Activated T-cell treated with anti-CD3 and anti-CD28 coated beads, Interleukin-2, amount 50 U/mL, for 72 hours (primary cell): ENCODE measurements at regions not wholly inside any gene's neighbourhood (a gene's known extent, or its start where the extent isn't known, plus 50 kb on each side); places are given as distances from the start of the nearest gene placed in this dataset.

Experiments used
- ATAC-seq, 2 donors: fragments of 150-1000 bp; cut with Tn5 transposase; replicated peaks in 1 of 2; 2 replicates each; pipeline ENCODE4 v1.10.0; 2021; ENCODE audit warnings: moderate library complexity in 2 of 2, mild to moderate bottlenecking in 1 of 2
- DNase-seq, 2 donors: peaks; one replicate each; pipeline ENCODE4 v3.0.0; 2021 to 2022; ENCODE audit warnings: mixed read lengths in 1 of 2
- H3K27ac Mint-ChIP-seq: one replicate; pipeline ENCODE4 v1.8.0; 2022; ENCODE audit warnings: mild to moderate bottlenecking, moderate library complexity, mixed read lengths
- H3K27me3 Mint-ChIP-seq: one replicate; pipeline ENCODE4 v1.8.0; 2022; ENCODE audit warnings: low read depth, mixed read lengths
- H3K36me3 Mint-ChIP-seq, 2 donors: one replicate each; pipeline ENCODE4 v1.8.0; 2022; ENCODE audit warnings: mixed read lengths in 2 of 2, mild to moderate bottlenecking in 1 of 2; ENCODE audit not compliant: insufficient read depth in 2 of 2
- H3K4me1 Mint-ChIP-seq: one replicate; pipeline ENCODE4 v1.8.0; 2022; ENCODE audit warnings: low read depth, mixed read lengths
- H3K4me3 Mint-ChIP-seq, 2 donors: one replicate each; pipeline ENCODE4 v1.8.0; 2022; ENCODE audit warnings: mild to moderate bottlenecking in 2 of 2, mixed read lengths in 2 of 2, moderate library complexity in 2 of 2
- H3K9me3 Mint-ChIP-seq, 2 donors: one replicate each; pipeline ENCODE4 v1.8.0; 2022; ENCODE audit warnings: mixed read lengths in 2 of 2

- Mint-ChIP-seq H3K27me3 (peaks cover 6% of the 10 kb centered on the region), H3K4me3 (no peak overlapping the region), H3K4me1 (no peaks in the 10 kb centered on the region), H3K36me3 (peaks cover 4 to 5% of the 10 kb centered on the region in 2 donors), H3K27ac (no peak overlapping the region), H3K9me3 (peaks cover 2 to 3% of the 10 kb centered on the region in 2 donors)
- ATAC-seq (no peak), DNase-seq (no peak)
Observed at GRCh38 chr2:173590276-173590861, 235.7 kb downstream of the CDCA7 start.

GRCh38 chr2:173593109-173593508 lies 238.4 kb downstream of the CDCA7 start:
- no peaks in the 10 kb centered on the region for H3K4me1 Mint-ChIP-seq
- no peak overlapping the region for H3K4me3 Mint-ChIP-seq
- peaks cover 2 to 3% of the 10 kb centered on the region in 2 donors for H3K9me3 Mint-ChIP-seq
- H3K36me3 Mint-ChIP-seq, result peaks cover 4 to 5% of the 10 kb centered on the region in 2 donors
- peaks cover 1% of the 10 kb centered on the region for H3K27me3 Mint-ChIP-seq
- ATAC-seq, result no peak
- H3K27ac Mint-ChIP-seq, result no peak overlapping the region
- DNase-seq, result no peak

- H3K27me3 Mint-ChIP-seq, result peaks cover 9% of the 10 kb centered on the region
- no peaks in the 10 kb centered on the region for H3K4me1 Mint-ChIP-seq
- no peak overlapping the region for H3K27ac Mint-ChIP-seq
- no peak for ATAC-seq
- peaks cover 3 to 4% of the 10 kb centered on the region in 2 donors for H3K9me3 Mint-ChIP-seq
- H3K4me3 Mint-ChIP-seq, result no peak overlapping the region
- H3K36me3 Mint-ChIP-seq, result peaks cover 4 to 5% of the 10 kb centered on the region in 2 donors
- no peak for DNase-seq
Observed at GRCh38 chr2:173596244-173596643, 241.6 kb downstream of the CDCA7 start.

GRCh38 chr2:173598525-173598924 lies 243.9 kb downstream of the CDCA7 start:
- peaks cover 3 to 4% of the 10 kb centered on the region in 2 donors for H3K9me3 Mint-ChIP-seq

GRCh38 chr2:173599821-173600359 lies 245.2 kb downstream of the CDCA7 start:
- no peaks in the 10 kb centered on the region for H3K36me3 Mint-ChIP-seq
- ATAC-seq (no peak), DNase-seq (no peak)
- no peak overlapping the region for H3K27ac Mint-ChIP-seq
- peaks cover 0 to 3% of the 10 kb centered on the region in 2 donors for H3K9me3 Mint-ChIP-seq
- peaks cover 9% of the 10 kb centered on the region for H3K27me3 Mint-ChIP-seq
- H3K4me3 Mint-ChIP-seq, result no peak overlapping the region
- H3K4me1 Mint-ChIP-seq, result no peaks in the 10 kb centered on the region

More at GRCh38 chr2:173598525-173598924, 243.9 kb downstream of the CDCA7 start:
- H3K27ac Mint-ChIP-seq, result no peak overlapping the region
- H3K27me3 Mint-ChIP-seq, result peaks cover 9% of the 10 kb centered on the region
- H3K4me3 Mint-ChIP-seq, result no peak overlapping the region
- no peaks in the 10 kb centered on the region for H3K4me1 Mint-ChIP-seq
- peaks cover 3 to 4% of the 10 kb centered on the region in 2 donors for H3K36me3 Mint-ChIP-seq
- no peak for DNase-seq
- no peak for ATAC-seq

- ATAC-seq, result no peak
- H3K9me3 Mint-ChIP-seq, result peaks cover 0 to 4% of the 10 kb centered on the region in 2 donors
Observed at GRCh38 chr2:173602153-173602795, 247.6 kb downstream of the CDCA7 start.

GRCh38 chr2:173605994-173606393 lies 251.3 kb downstream of the CDCA7 start:
- Mint-ChIP-seq H3K36me3 (no peaks in the 10 kb centered on the region), H3K27ac (no peak overlapping the region), H3K4me1 (no peaks in the 10 kb centered on the region), H3K4me3 (no peak overlapping the region), H3K9me3 (peaks cover 0 to 2% of the 10 kb centered on the region in 2 donors), H3K27me3 (peaks cover 32% of the 10 kb centered on the region)
- no peak for DNase-seq
- ATAC-seq, result no peak

More at GRCh38 chr2:173602153-173602795, 247.6 kb downstream of the CDCA7 start:
- no peaks in the 10 kb centered on the region for H3K4me1 Mint-ChIP-seq
- no peak for DNase-seq
- H3K4me3 Mint-ChIP-seq, result no peak overlapping the region
- H3K36me3 Mint-ChIP-seq, result no peaks in the 10 kb centered on the region
- H3K27ac Mint-ChIP-seq, result no peak overlapping the region
- peaks cover 20% of the 10 kb centered on the region for H3K27me3 Mint-ChIP-seq

GRCh38 chr2:173606619-173607248 lies 252.1 kb downstream of the CDCA7 start:
- Mint-ChIP-seq H3K4me3 (no peak overlapping the region), H3K9me3 (peaks cover 0 to 2% of the 10 kb centered on the region in 2 donors), H3K36me3 (no peaks in the 10 kb centered on the region), H3K27ac (no peak overlapping the region), H3K27me3 (peaks cover 36% of the 10 kb centered on the region), H3K4me1 (no peaks in the 10 kb centered on the region)
- DNase-seq (no peak), ATAC-seq (no peak)

GRCh38 chr2:173607606-173608311 lies 253.1 kb downstream of the CDCA7 start:
- Mint-ChIP-seq H3K9me3 (peaks cover 0 to 2% of the 10 kb centered on the region in 2 donors), H3K27ac (no peak overlapping the region), H3K4me1 (no peaks in the 10 kb centered on the region), H3K36me3 (no peaks in the 10 kb centered on the region), H3K27me3 (peaks cover 38% of the 10 kb centered on the region), H3K4me3 (no peak overlapping the region)
- ATAC-seq (no peak), DNase-seq (no peak)

- no peak overlapping the region for H3K27ac Mint-ChIP-seq
- ATAC-seq (no peak), DNase-seq (no peak)
- H3K4me3 Mint-ChIP-seq, result no peak overlapping the region
- H3K27me3 Mint-ChIP-seq, result peaks cover 38% of the 10 kb centered on the region
- H3K4me1 Mint-ChIP-seq, result no peaks in the 10 kb centered on the region
- H3K36me3 Mint-ChIP-seq, result no peaks in the 10 kb centered on the region
- no peaks in the 10 kb centered on the region for H3K9me3 Mint-ChIP-seq
Observed at GRCh38 chr2:173611121-173611520, 256.4 kb downstream of the CDCA7 start.

GRCh38 chr2:173612354-173612753 lies 257.7 kb downstream of the CDCA7 start:
- DNase-seq (no peak), ATAC-seq (no peak)
- Mint-ChIP-seq H3K36me3 (no peaks in the 10 kb centered on the region), H3K27me3 (peaks cover 28% of the 10 kb centered on the region), H3K27ac (no peak overlapping the region), H3K9me3 (no peaks in the 10 kb centered on the region), H3K4me1 (no peaks in the 10 kb centered on the region), H3K4me3 (no peak overlapping the region)

- DNase-seq (no peak), ATAC-seq (no peak)
- no peak overlapping the region for H3K4me3 Mint-ChIP-seq
- peaks cover 24% of the 10 kb centered on the region for H3K27me3 Mint-ChIP-seq
- no peaks in the 10 kb centered on the region for H3K9me3 Mint-ChIP-seq
- H3K27ac Mint-ChIP-seq, result no peak overlapping the region
- H3K4me1 Mint-ChIP-seq, result no peaks in the 10 kb centered on the region
- no peaks in the 10 kb centered on the region for H3K36me3 Mint-ChIP-seq
Observed at GRCh38 chr2:173613386-173613785, 258.7 kb downstream of the CDCA7 start.
